H1 (cell line): ENCODE measurements at regions not wholly inside any gene's neighbourhood (a gene's known extent, or its start where the extent isn't known, plus 50 kb on each side); places are given as distances from the start of the nearest gene placed in this dataset.

Source experiments
- CTCF ChIA-PET: fragments of 300-600 bp; sonication (Branson Sonifier 250); formaldehyde crosslinking; loops from one replicate; lab custom pipeline; 2021; ENCODE audit not compliant: partially characterized antibody; lab: Charles Lee
- POLR2A ChIA-PET: fragments of 300-600 bp; sonication (Branson Sonifier 250); formaldehyde crosslinking; loops from one replicate; lab custom pipeline; 2021; ENCODE audit warnings: inconsistent platforms; ENCODE audit not compliant: partially characterized antibody; lab: Charles Lee
- DNase-seq, 2 experiments: peaks; one replicate each; pipeline versions ENCODE4 v3.0.0 to v3.0.0-alpha.2; 2010 to 2022; ENCODE audit warnings: low spot score in 2 of 2, low read depth in 1 of 2, mixed read lengths in 1 of 2
- FAIRE-seq: peaks from 2 replicates; lab custom pipeline; 2011; peaks lifted over from hg19 to GRCh38; lab: Jason Lieb, UNC
- H2AFZ ChIP-seq: 2 replicates; pipeline ENCODE4 v1.8.1; 2012; ENCODE audit warnings: low read length, inconsistent platforms
- H2AK5ac ChIP-seq: 2 replicates; pipeline ENCODE4 v1.6.1; 2013; ENCODE audit warnings: low read depth, low read length
- H2BK120ac ChIP-seq: replicated peaks from 2 replicates; pipeline ENCODE3; 2013; ENCODE audit warnings: low read depth, low read length, inconsistent platforms
- H2BK12ac ChIP-seq: 2 replicates; pipeline ENCODE4 v1.6.1; 2013; ENCODE audit warnings: low read depth, low read length
- H2BK15ac ChIP-seq: 2 replicates; pipeline ENCODE4 v1.6.1; 2013; ENCODE audit warnings: low read length
- H2BK20ac ChIP-seq: 2 replicates; pipeline ENCODE4 v1.6.1; 2013; ENCODE audit warnings: low read length
- H2BK5ac ChIP-seq: 2 replicates; pipeline ENCODE4 v1.6.1; 2013; ENCODE audit warnings: low read depth, low read length
- H3K14ac ChIP-seq: 2 replicates; pipeline ENCODE4 v1.6.1; 2013; ENCODE audit warnings: inconsistent platforms; ENCODE audit not compliant: insufficient read length
- H3K18ac ChIP-seq: 2 replicates; pipeline ENCODE4 v1.6.1; 2013; ENCODE audit warnings: low read length; ENCODE audit errors: extremely low read depth
- H3K23ac ChIP-seq: 2 replicates; pipeline ENCODE4 v1.6.1; 2013; ENCODE audit warnings: inconsistent platforms; ENCODE audit not compliant: insufficient read length
- H3K23me2 ChIP-seq: 2 replicates; pipeline ENCODE4 v1.6.1; 2013; ENCODE audit warnings: low read depth, low read length
- H3K27ac ChIP-seq: 2 replicates; pipeline ENCODE4 v1.6.1; 2011; ENCODE audit warnings: low read depth, low read length, inconsistent platforms
- H3K27me3 ChIP-seq, 4 experiments: replicated peaks in 1 of 4; 1 replicate in 1 of 4; 2 replicates in 3 of 4; pipeline versions ENCODE4 v1.6.1 to v1.8.1; 2011 to 2013; ENCODE audit warnings: low read length in 3 of 4, mild to moderate bottlenecking in 3 of 4, inconsistent platforms in 2 of 4, mixed read lengths in 2 of 4, moderate library complexity in 1 of 4; ENCODE audit not compliant: control insufficient read depth in 3 of 4, insufficient read depth in 3 of 4; ENCODE audit errors: extremely low read depth in 1 of 4
- H3K36me3 ChIP-seq, 4 experiments: 2 replicates each; pipeline versions ENCODE4 v1.6.1 to v1.8.1; 2011 to 2013; ENCODE audit warnings: mild to moderate bottlenecking in 4 of 4, low read length in 3 of 4, moderate library complexity in 2 of 4, control low read depth in 1 of 4, inconsistent platforms in 1 of 4; ENCODE audit not compliant: insufficient read depth in 4 of 4, control insufficient read depth in 2 of 4
- H3K4ac ChIP-seq: replicated peaks from 2 replicates; pipeline ENCODE3; 2013; ENCODE audit warnings: low read length, low read depth, mixed read lengths, inconsistent platforms; ENCODE audit not compliant: insufficient read length
- H3K4me1 ChIP-seq, 4 experiments: replicated peaks in 1 of 4; 1 replicate in 1 of 4; 2 replicates in 3 of 4; pipeline versions ENCODE4 v1.6.1 to v1.8.1; 2011 to 2013; ENCODE audit warnings: low read length in 3 of 4, inconsistent platforms in 2 of 4, mixed read lengths in 1 of 4; ENCODE audit not compliant: insufficient read depth in 4 of 4, control insufficient read depth in 3 of 4
- H3K4me2 ChIP-seq, 2 experiments: 2 replicates each; pipeline versions ENCODE4 v1.6.1 to v1.8.1; 2011 to 2013; ENCODE audit warnings: low read depth in 2 of 2, low read length in 2 of 2, control low read depth in 1 of 2, inconsistent platforms in 1 of 2, mild to moderate bottlenecking in 1 of 2; ENCODE audit not compliant: insufficient read depth in 1 of 2
- H3K4me3 ChIP-seq, 4 experiments: fragments of 200-600, 300-600 bp in 1 of 4; sonication (generic), shearing (Covaris generic), sonication (Bioruptor Twin) in 1 of 4; 2 replicates each; pipeline versions ENCODE4 v1.5.1 to v1.8.1; 2011 to 2016; ENCODE audit warnings: low read length in 4 of 4, low read depth in 3 of 4, control low read depth in 2 of 4, inconsistent platforms in 2 of 4, mild to moderate bottlenecking in 2 of 4, mixed read lengths in 1 of 4, moderate library complexity in 1 of 4; ENCODE audit not compliant: insufficient read depth in 2 of 4; ENCODE audit errors: extremely low read depth in 1 of 4
- H3K56ac ChIP-seq: replicated peaks from 2 replicates; pipeline ENCODE3; 2013; ENCODE audit warnings: low read depth, mild to moderate bottlenecking, mixed read lengths, low read length, inconsistent platforms; ENCODE audit not compliant: insufficient read length
- H3K79me1 ChIP-seq: 2 replicates; pipeline ENCODE4 v1.6.1; 2013; ENCODE audit warnings: low read depth, low read length, control low read depth
- H3K79me2 ChIP-seq, 2 experiments: 2 replicates each; pipeline versions ENCODE4 v1.6.1 to v1.8.1; 2012 to 2013; ENCODE audit warnings: low read length in 2 of 2, mild to moderate bottlenecking in 2 of 2, inconsistent platforms in 1 of 2; ENCODE audit not compliant: insufficient read depth in 2 of 2, control insufficient read depth in 1 of 2
- H3K9ac ChIP-seq, 4 experiments: replicated peaks in 1 of 4; 1 replicate in 1 of 4; 2 replicates in 3 of 4; pipeline versions ENCODE4 v1.6.1 to v1.8.1; 2011 to 2013; ENCODE audit warnings: low read depth in 3 of 4, low read length in 3 of 4, control low read depth in 2 of 4, mild to moderate bottlenecking in 2 of 4, moderate library complexity in 2 of 4, inconsistent platforms in 1 of 4; ENCODE audit errors: extremely low read depth in 1 of 4
- H3K9me3 ChIP-seq, 2 experiments: 2 replicates each; pipeline versions ENCODE4 v1.6.1 to v1.8.1; 2012 to 2013; ENCODE audit warnings: mild to moderate bottlenecking in 2 of 2, moderate library complexity in 2 of 2, control low read depth in 1 of 2, inconsistent platforms in 1 of 2, low read depth in 1 of 2, low read length in 1 of 2, mixed read lengths in 1 of 2; ENCODE audit not compliant: insufficient read depth in 2 of 2
- H4K20me1 ChIP-seq, 2 experiments: replicated peaks in 1 of 2; 2 replicates each; pipeline versions ENCODE3 to v1.8.1; 2011 to 2013; ENCODE audit warnings: inconsistent platforms in 2 of 2, low read length in 2 of 2, mild to moderate bottlenecking in 1 of 2; ENCODE audit not compliant: insufficient read depth in 2 of 2, control insufficient read depth in 1 of 2
- H4K5ac ChIP-seq: 2 replicates; pipeline ENCODE4 v1.6.1; 2013; ENCODE audit warnings: low read length, low read depth, mixed read lengths, inconsistent platforms; ENCODE audit not compliant: insufficient read length
- H4K8ac ChIP-seq: 2 replicates; pipeline ENCODE4 v1.8.0; 2013; ENCODE audit warnings: mild to moderate bottlenecking, moderate library complexity, low read length, inconsistent platforms; ENCODE audit not compliant: insufficient read depth; ENCODE audit errors: extremely low read depth
- H4K91ac ChIP-seq: replicated peaks from 2 replicates; pipeline ENCODE3; 2013; ENCODE audit warnings: low read length, mixed read lengths, inconsistent platforms; ENCODE audit not compliant: insufficient read length
- CBX8 ChIP-seq: fragments of 300-800, 300-1000 bp; sonication (generic); IDR thresholded peaks from 2 replicates; pipeline ENCODE4 v1.7.1; 2016; ENCODE audit warnings: low read depth, low read length, borderline replicate concordance
- JUN ChIP-seq: IDR thresholded peaks from 2 replicates; pipeline ENCODE4 v1.6.1; 2011; ENCODE audit warnings: low read depth, mild to moderate bottlenecking, improper control_type of control experiment, low read length
- KDM1A ChIP-seq: fragments of 200-600, 300-600 bp; sonication (generic); IDR thresholded peaks from 2 replicates; pipeline ENCODE4 v1.7.1; 2016; ENCODE audit warnings: mild to moderate bottlenecking, low read length, borderline replicate concordance
- KDM4A ChIP-seq: IDR thresholded peaks from one replicate; pipeline ENCODE4 v1.7.1; 2012; ENCODE audit warnings: low read depth, mild to moderate bottlenecking, moderate library complexity, low read length, inconsistent platforms; ENCODE audit not compliant: severe bottlenecking
- MAFK ChIP-seq: IDR thresholded peaks from 2 replicates; pipeline ENCODE4 v1.6.1; 2012; ENCODE audit warnings: low read depth, mild to moderate bottlenecking, improper control_type of control experiment, low read length
- POU5F1 ChIP-seq: IDR thresholded peaks from 2 replicates; pipeline ENCODE4 v1.6.1; 2011; ENCODE audit warnings: low read depth, mild to moderate bottlenecking, low read length, moderate library complexity
- RFX5 ChIP-seq: IDR thresholded peaks from 2 replicates; pipeline ENCODE4 v1.6.1; 2011; ENCODE audit warnings: low read depth, low read length, improper control_type of control experiment, borderline replicate concordance
- SIX5 ChIP-seq: IDR thresholded peaks from 2 replicates; pipeline ENCODE4 v1.6.1; 2011; ENCODE audit warnings: mild to moderate bottlenecking, low read depth, low read length
- SP4 ChIP-seq: IDR thresholded peaks from 2 replicates; pipeline ENCODE4 v1.6.1; 2012; ENCODE audit warnings: low read length, inconsistent platforms
- USF2 ChIP-seq: IDR thresholded peaks from 2 replicates; pipeline ENCODE4 v1.6.1; 2011; ENCODE audit warnings: low read length, improper control_type of control experiment
- TF ChIP-seq, protein P1 (sequence below): IDR thresholded peaks from 2 replicates; pipeline ENCODE4 v1.6.1; 2012; ENCODE audit warnings: inconsistent platforms

DNA sequence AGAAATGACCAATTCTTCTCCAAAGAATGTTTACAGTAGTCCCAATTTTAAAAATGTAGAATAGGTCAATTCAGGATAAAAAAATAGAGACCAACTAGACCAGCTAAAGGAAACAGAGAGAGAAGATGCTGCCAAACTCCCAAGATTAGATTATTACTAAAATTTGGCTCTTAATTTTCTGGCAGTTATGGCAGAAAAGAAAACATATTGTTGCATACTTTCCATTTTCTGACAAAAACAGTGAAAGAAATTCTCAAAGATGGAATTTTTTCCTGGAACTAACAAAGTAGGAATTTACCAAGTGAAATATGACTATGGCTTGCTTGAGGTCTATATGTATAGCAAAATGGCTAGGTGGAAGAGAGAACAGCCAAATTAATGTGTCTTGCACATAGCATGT lies 138.3 kb upstream of the STK17B start:
- FAIRE-seq = no peak
- Histone ChIP-seq H3K79me1 (no peaks in the 10 kb centered on the region), H3K14ac (no peak overlapping the region), H4K20me1 (no peaks in the 10 kb centered on the region), H2BK15ac (no peak overlapping the region), H2AFZ (no peak overlapping the region), H3K4me3 (no peak overlapping the region), H3K23me2 (no peaks in the 10 kb centered on the region), H3K56ac (no peak overlapping the region), H3K23ac (no peak overlapping the region), H2AK5ac (no peak overlapping the region), H3K18ac (no peak overlapping the region), H2BK12ac (no peak overlapping the region), H3K27me3 (peaks cover 0 to 1% (median 0%) of the 10 kb centered on the region in 4 experiments; a peak in 1 of 7 replicates), H3K4me2 (no peak overlapping the region), H3K9me3 (no peaks in the 10 kb centered on the region), H4K8ac (no peak overlapping the region), H3K79me2 (no peaks in the 10 kb centered on the region), H2BK5ac (no peak overlapping the region), H2BK20ac (no peak overlapping the region), H3K9ac (no peak overlapping the region), H3K4ac (no peak overlapping the region), H2BK120ac (no peak overlapping the region), H4K91ac (no peak overlapping the region), H3K4me1 (peaks cover 0 to 2% (median 0%) of the 10 kb centered on the region in 4 experiments; a peak in 1 of 7 replicates), H3K27ac (no peak overlapping the region), H3K36me3 (no peaks in the 10 kb centered on the region), H4K5ac (no peak overlapping the region)
- TF ChIP-seq SP4 (no peak), USF2 (no peak), MAFK (no peak), SIX5 (no peak), KDM4A (no peak), POU5F1 (no peak), KDM1A (no peak), RFX5 (no peak), CBX8 (no peak), JUN (no peak)
- TF ChIP-seq, protein P1, sequence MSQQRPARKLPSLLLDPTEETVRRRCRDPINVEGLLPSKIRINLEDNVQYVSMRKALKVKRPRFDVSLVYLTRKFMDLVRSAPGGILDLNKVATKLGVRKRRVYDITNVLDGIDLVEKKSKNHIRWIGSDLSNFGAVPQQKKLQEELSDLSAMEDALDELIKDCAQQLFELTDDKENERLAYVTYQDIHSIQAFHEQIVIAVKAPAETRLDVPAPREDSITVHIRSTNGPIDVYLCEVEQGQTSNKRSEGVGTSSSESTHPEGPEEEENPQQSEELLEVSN = no peak
- ChIA-PET CTCF (interaction anchor here (1.2 kb wide), 1 partner anchor 144 kb away, joined by 3 read pairs; no protein-coding TSS in a partner anchor), POLR2A (interaction anchor here (1.2 kb wide), 1 partner anchor 28 kb away, joined by 3 read pairs; no protein-coding TSS in a partner anchor)
- no peak for DNase-seq
